Tibial nerve (tissue), 4 donors: ENCODE measurements at regions not wholly inside any gene's neighbourhood (a gene's known extent, or its start where the extent isn't known, plus 50 kb on each side); places are given as distances from the start of the nearest gene placed in this dataset.
A peak's percentile ranks its signal among the peaks of the same experiment; 100 is the strongest.

Source experiments
- DNase-seq, 2 donors: peaks; one replicate each; pipeline ENCODE4 v3.0.0-alpha.2; 2019; ENCODE audit warnings: low spot score in 2 of 2
- H3K27ac ChIP-seq, 4 donors: fragments of 200-600 bp; sonication (generic) in 3 of 4; one replicate each; pipeline ENCODE4 v1.5.1; 2017 to 2019; ENCODE audit warnings: mild to moderate bottlenecking in 1 of 4
- H3K27me3 ChIP-seq, 2 donors: fragments of 200-600 bp; sonication (generic) in 1 of 2; one replicate each; pipeline versions ENCODE4 v1.5.1 to v1.6.0; 2017 to 2019
- H3K36me3 ChIP-seq, 3 donors: fragments of 200-600 bp; sonication (generic); one replicate each; pipeline ENCODE4 v1.5.1; 2018 to 2019
- H3K4me1 ChIP-seq, 4 donors: fragments of 200-600 bp; sonication (generic) in 3 of 4; one replicate each; pipeline ENCODE4 v1.5.1; 2017 to 2019
- H3K4me3 ChIP-seq, 4 donors: fragments of 200-600 bp; sonication (generic) in 3 of 4; one replicate each; pipeline ENCODE4 v1.5.1; 2017 to 2019; ENCODE audit warnings: mild to moderate bottlenecking in 1 of 4, moderate library complexity in 1 of 4
- H3K9me3 ChIP-seq, 4 donors: fragments of 200-600 bp; sonication (generic) in 3 of 4; one replicate each; pipeline ENCODE4 v1.5.1; 2017 to 2019
- CTCF ChIP-seq, 5 experiments: fragments of 200-600 bp in 3 of 5; fragments of 450-650 bp in 2 of 5; sonication (generic) in 3 of 5; IDR thresholded peaks; one replicate each; pipeline ENCODE4 v1.5.1; 2016 to 2019; ENCODE audit warnings: antibody characterized with exemption in 5 of 5, mild to moderate bottlenecking in 3 of 5, moderate library complexity in 2 of 5
- EP300 ChIP-seq, 2 donors: sonication (generic); formaldehyde crosslinking; IDR thresholded peaks; one replicate each; pipeline ENCODE4 v1.6.1; 2017; ENCODE audit warnings: antibody characterized with exemption in 2 of 2, mild to moderate bottlenecking in 1 of 2
- POLR2A ChIP-seq, 2 donors: fragments of 450-650 bp; IDR thresholded peaks; one replicate each; pipeline ENCODE4 v1.6.1; 2017; ENCODE audit warnings: antibody characterized with exemption in 2 of 2, mild to moderate bottlenecking in 2 of 2, moderate library complexity in 2 of 2
- WGBS, 2 donors: methylation state at CpG; one replicate each; pipeline ENCODE4 v1.1.5; 2018; 5-methylcytosine and 5-hydroxymethylcytosine counted together

DNA sequence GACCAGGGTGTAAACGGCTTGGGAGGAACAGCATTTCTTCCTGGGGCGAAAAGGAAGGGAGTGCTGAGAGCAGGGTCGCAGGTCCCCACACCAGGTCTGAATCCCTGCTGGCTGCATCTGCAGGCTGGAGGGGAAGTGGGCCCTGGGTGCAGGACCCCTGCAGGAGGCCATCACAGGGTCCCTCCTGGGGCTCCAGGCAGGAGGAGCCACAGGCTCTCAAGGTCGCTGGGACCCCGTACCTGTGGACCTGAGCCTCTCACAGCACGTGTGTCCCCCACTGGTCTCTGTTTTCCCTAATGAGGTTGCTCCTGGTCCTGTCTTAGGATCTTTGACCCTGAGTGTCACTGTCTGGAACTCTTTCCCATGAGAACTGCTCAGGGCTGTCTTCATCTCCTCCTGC lies 147.8 kb upstream of the ZNF236 start:
- Histone ChIP-seq H3K4me3 (no peak overlapping the region), H3K9me3 (no peaks in the 10 kb centered on the region), H3K27me3 (no peaks in the 10 kb centered on the region), H3K4me1 (peaks cover 0 to 12% (median 0%) of the 10 kb centered on the region in 4 donors), H3K27ac (no peak overlapping the region), H3K36me3 (no peaks in the 10 kb centered on the region)
- DNase-seq, result no peak
- WGBS, 2 donors, result 78 to 87% methylated on average over 6 of the region's 6 CpGs
- TF ChIP-seq EP300 (IDR thresholded peaks at IDR 0.05) (no peak), CTCF (IDR thresholded peaks at IDR 0.05) (no peak)

GRCh38 chr18:76673281-76674185 lies 148.8 kb upstream of the ZNF236 start:
- peaks cover 0 to 12% (median 0%) of the 10 kb centered on the region in 4 donors for H3K4me1 ChIP-seq
- no peak for TF ChIP-seq EP300 (IDR thresholded peaks at IDR 0.05)
- WGBS, 2 donors, result 87 to 88% methylated on average over 21 of the region's 21 CpGs
- no peaks in the 10 kb centered on the region for H3K9me3 ChIP-seq
- no peak overlapping the region for H3K27ac ChIP-seq
- no peaks in the 10 kb centered on the region for H3K27me3 ChIP-seq
- no peaks in the 10 kb centered on the region for H3K36me3 ChIP-seq
- DNase-seq, result no peak
- H3K4me3 ChIP-seq, result no peak overlapping the region

DNA sequence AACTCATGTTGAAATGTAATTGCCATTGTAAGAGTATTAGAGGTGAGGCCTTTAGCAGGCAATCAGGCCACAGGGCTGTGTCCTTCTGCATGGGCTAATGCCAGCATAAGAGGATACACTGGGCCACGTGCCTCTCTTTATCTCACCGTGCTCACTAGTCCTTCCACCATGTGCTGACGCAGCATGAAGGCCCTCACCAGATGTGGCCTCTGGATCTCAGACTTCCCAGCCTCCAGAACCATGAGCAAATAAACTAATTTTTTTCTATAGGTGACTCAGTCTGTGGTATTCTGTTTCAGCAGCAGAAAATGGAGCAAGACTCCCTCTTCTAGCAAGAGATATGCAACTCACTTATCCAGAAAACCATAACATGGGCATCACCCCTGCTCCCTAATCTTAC lies 149.7 kb upstream of the ZNF236 start:
- TF ChIP-seq CTCF (IDR thresholded peaks at IDR 0.05), result no peak
- TF ChIP-seq POLR2A (IDR thresholded peaks at IDR 0.05), result no peak
- TF ChIP-seq EP300 (IDR thresholded peaks at IDR 0.05), result no peak
- no peak overlapping the region for H3K27ac ChIP-seq
- no peak for DNase-seq
- H3K27me3 ChIP-seq, result no peaks in the 10 kb centered on the region
- H3K36me3 ChIP-seq, result no peaks in the 10 kb centered on the region
- peaks cover 0 to 12% (median 0%) of the 10 kb centered on the region in 4 donors for H3K4me1 ChIP-seq
- no peaks in the 10 kb centered on the region for H3K9me3 ChIP-seq
- WGBS, 2 donors, result 85 to 89% methylated on average over 3 of the region's 3 CpGs
- H3K4me3 ChIP-seq, result no peak overlapping the region

- DNase-seq, result peak; percentile 27 to 51
- no peak overlapping the region for H3K4me3 ChIP-seq
- H3K4me1 ChIP-seq, result peaks cover 0 to 12% (median 0%) of the 10 kb centered on the region in 4 donors
- no peaks in the 10 kb centered on the region for H3K9me3 ChIP-seq
- H3K27ac ChIP-seq, result peak overlapping the region in 2 of 4 donors; percentile 58 to 68
- no peaks in the 10 kb centered on the region for H3K27me3 ChIP-seq
- TF ChIP-seq CTCF (IDR thresholded peaks at IDR 0.05) (no peak), EP300 (IDR thresholded peaks at IDR 0.05) (peak in 1 of 2 donors; percentile 62)
- H3K36me3 ChIP-seq, result no peaks in the 10 kb centered on the region
- WGBS, 2 donors, result 13 to 17% methylated on average over 12 of the region's 12 CpGs
Measured at GRCh38 chr18:76670564-76671288, 151.6 kb upstream of the ZNF236 start.

DNA sequence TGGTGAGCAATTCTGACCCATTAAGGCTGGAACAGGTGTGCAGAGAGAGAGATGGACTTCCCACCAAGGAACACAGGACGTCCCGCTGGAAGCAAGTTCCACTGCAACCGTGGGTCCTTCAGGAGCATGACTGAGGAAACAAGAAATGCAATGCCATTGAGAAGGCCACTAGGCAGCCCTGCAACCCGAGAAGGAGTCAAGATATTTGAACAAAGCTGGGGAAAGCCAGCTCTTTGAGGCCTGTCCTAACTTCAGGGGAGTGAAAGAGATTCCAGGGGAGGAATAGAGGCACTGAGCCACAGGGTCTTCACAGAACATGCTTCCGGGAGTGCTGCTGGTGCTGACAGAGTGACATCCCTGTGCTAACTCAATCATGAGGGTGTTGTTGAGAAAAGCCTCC lies 153.8 kb upstream of the ZNF236 start:
- Histone ChIP-seq H3K4me1 (peaks cover 0 to 12% (median 0%) of the 10 kb centered on the region in 4 donors), H3K9me3 (no peaks in the 10 kb centered on the region), H3K27me3 (no peaks in the 10 kb centered on the region), H3K36me3 (no peaks in the 10 kb centered on the region), H3K4me3 (no peak overlapping the region), H3K27ac (no peak overlapping the region)
- no peak for TF ChIP-seq POLR2A (IDR thresholded peaks at IDR 0.05)
- TF ChIP-seq CTCF (IDR thresholded peaks at IDR 0.05), result no peak
- TF ChIP-seq EP300 (IDR thresholded peaks at IDR 0.05), result no peak
- DNase-seq, result no peak
- WGBS, 2 donors, result 89 to 93% methylated on average over 5 of the region's 5 CpGs
